ENCODE measurements at regions not wholly inside any gene's neighbourhood (a gene's known extent, or its start where the extent isn't known, plus 50 kb on each side); places are given as distances from the start of the nearest gene placed in this dataset.

DNA sequence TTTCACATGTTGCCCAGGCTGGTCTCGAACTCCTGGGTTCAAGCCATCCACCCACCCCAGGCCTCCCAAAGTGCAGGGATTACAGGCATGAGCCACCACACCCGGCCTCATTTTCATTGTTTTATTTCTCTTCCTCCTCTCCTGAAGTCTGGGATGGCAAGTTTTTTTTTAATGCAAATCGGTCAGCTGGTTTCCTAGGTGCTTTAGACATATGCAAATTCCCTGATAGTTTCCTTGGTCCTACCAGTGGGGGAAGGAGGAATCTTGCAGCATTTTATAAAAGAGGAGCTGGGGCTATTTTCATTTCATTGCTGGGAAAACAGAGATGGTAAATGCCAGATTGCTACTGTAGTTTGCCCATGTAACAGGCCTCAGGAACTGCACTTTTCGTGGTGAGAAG is 179.4 kb downstream of the ACTL7B start:
- no peak for DNase-seq (ENCODE audit: low read depth)

DNA sequence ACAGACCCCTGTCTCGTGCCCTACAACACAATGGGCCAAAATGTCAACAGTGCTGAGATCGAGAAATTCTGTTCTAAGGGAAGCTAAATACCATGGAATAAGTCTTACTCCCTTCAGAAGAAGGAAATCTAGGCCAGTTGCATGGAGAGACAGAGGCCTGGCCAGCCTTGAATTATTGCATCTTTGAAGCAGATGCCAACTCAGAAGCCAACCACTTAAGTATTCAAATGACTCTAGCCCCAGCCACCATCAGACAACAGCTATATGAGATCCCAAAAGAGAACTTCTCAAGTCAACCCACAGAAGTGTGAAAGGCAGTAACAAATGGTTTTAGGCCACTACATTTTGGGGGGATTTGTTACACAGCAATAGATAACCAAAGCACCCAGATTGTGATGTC is 180.1 kb downstream of the ACTL7B start:
- no peak for DNase-seq (ENCODE audit: low read depth)

DNA sequence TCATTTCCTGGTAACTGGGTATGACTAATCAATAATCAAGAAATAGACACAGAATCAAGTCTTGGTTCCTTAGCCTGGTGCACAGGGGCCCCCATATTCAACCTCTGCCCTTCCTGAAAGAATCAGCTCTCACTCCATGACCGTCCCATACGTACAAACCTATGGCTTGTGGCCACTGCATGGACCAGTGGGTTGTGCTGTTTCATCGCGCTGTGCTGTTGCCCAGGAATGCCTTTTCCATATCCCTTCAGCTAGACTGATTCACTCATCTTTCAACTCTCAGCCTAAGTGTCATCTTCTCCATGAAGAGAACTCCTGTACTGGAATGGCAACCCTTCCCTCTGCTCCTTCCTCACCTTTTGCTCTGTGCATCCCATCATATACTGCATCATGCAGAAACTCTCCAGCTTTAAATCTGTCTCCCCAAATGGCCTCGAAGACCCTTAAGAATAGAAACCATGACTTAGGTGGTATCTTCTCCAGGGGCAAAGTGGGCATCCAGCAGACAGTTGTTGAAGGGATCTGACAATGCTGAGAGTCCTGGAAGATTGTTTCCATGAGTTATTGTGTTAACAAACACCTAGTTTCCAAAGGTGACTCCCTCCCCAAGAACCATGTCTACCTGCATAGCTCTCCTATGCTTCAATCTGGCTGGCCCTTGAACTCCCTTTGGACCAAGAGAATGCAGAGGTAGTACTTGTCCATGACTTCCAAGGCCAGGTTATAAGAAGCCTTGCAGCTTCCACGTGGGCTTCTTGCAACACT is 180.8 kb downstream of the ACTL7B start:
- no peak for DNase-seq (ENCODE audit: low read depth)

DNA sequence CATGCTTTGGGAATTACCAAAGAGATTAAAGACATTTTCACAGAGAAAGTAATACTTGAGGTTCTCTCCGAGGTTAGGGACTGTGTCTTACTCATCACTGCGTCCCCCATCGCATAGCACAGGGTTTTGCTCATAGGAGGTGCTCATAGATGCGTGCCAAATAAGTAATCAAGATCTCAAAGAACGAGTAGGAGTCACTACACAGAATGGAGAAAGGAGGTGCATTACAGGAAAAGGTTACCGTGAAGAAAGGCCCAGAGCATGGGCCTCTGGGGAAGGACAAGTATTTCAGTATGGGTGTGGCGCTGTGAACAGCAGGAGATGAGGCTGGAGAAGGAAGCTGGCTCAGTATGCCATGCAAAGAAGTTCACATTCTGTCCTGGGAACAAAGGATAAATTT is 182.4 kb downstream of the ACTL7B start:
- DNase-seq (ENCODE audit: low read depth): peak; percentile 89

GRCh38 chr9:108672475-108673190 is 183.2 kb downstream of the ACTL7B start:
- no peak for DNase-seq (ENCODE audit: low read depth)

DNA sequence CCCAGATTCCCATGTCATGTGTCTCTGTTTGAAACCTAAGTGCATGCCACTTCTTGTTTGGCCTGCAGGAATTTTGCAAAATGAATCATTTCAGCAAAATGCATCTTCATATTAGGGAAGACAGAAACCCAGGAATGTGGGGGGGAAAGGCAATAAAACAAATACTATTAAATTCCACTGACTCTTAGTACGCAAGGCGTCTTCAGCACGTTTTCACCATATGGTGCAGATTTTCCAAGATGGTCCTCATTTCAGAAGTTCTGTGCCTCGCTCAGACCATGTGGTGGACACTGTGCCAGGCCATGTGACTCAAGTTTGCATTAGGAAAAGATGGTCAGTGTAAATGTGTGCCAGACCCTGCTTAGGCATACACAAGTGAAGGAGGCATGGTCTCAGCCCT is 184.0 kb downstream of the ACTL7B start:
- DNase-seq (ENCODE audit: low read depth): peak; percentile 97

- no peak for DNase-seq (ENCODE audit: low read depth)
Measured at GRCh38 chr9:108671176-108671575, 184.6 kb downstream of the ACTL7B start.

DNA sequence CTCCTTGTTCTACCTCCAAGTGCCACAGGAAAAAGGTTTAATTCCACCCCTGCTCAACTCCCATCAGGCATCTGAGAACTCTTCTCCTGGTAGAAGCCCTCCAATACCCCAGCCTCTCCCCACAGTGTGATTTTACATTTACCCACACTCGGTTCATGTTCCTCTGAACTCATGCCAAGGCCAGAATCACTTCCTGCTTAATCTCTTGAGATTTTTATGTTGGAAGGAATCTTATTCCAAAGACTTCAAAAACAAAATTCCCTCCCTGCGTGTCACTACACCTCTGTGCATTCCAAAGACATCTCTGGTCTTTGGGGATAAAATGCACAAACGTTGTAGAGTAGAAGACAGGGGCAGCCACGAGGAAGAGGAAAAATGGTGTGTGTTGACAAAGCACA is 186.8 kb downstream of the ACTL7B start:
- no peak for DNase-seq (ENCODE audit: low read depth)

DNA sequence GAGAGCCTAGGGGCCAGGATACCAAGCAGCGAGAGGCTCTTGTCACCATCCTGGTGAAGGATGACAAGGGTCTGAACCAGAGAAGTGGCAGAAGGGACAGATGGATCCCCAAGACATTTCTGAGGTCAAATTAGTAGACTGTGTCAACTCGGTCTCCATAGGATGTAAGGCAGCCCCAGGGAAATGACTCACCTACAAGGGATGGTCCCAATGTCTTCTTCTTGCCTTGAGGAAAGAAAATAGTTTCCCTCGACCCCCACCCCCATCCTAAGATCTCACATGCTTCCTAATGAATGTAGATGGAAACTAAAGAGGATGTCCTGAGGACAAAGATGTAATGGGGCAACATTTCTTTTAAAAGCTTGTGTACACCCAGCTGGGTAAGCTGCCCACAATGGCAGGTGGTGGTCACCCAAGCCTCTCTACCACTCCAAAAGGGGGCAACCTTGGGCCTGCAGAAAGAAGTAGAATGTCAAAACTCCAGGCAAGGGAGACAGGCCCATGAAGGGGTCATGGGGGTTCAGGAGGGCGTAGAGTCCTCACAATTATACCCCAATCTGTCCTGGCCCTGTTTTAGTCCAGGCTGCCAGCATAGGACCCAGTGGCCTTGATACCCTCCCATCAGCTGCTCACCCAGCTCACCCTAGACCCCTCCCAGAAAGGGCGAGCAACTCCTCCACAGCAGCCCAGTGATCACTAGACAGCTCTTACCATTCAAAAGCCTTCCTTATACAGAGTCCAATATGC is 187.4 kb downstream of the ACTL7B start:
- DNase-seq (ENCODE audit: low read depth): no peak

DNA sequence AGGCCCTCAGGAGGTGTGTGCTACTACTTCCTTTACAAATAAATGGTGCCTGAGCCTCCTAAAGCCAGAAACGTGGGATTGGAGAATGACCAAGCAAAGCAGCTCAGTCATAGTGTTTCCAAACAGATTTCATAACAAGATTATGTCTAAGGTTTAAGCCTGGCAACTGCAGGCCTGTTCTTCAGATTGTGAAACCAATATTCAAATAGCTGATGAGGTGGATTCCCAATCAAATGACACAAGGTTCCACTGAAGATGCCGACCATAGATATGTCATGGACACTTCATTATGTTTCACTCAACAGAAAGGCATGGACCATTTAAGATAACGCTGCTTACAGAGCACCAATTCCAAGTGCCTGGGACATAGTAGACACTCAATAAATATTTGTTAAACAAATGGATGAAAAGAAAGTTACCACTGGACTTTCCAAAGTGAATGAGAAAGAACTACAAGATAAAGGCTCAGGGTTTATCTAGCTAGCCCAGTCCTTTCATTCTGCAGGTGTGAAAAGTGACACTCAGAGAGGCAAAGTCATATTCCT is 189.5 kb downstream of the ACTL7B start:
- DNase-seq (ENCODE audit: low read depth): no peak

DNA sequence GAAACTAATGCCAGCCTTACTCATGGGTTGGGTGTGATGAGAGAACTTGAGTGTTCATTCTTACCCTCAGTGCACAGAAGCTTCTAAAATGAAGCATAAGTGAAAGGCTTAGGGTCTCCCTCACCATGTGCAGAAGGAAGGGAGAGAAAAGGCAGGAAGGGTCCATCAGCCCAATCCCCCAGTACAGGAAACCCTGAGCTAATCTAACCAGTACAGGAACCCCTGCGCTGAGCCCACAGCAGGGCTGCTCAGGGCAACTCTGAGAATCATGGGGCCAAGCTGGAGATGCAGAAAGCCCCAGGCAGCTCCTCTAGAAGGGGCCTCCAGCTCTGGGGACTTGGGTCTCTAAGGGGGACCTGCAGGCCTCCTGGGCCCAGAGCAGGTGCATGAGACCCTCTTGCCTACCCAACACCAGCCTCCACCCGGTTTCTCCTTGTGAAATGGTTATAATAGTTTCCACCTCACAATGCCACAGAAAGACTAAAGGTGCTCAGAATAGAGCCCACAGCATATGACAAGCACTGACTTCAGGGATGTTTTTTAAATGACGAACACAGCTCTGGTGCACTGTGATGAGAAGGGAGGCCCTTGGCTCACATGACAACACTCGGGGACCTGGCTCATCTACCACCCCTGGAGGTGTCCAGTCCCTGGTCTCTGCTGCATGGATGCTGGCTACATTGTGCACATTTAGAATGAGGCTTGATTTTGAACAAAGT is 190.1 kb downstream of the ACTL7B start:
- no peak for DNase-seq (ENCODE audit: low read depth)

DNA sequence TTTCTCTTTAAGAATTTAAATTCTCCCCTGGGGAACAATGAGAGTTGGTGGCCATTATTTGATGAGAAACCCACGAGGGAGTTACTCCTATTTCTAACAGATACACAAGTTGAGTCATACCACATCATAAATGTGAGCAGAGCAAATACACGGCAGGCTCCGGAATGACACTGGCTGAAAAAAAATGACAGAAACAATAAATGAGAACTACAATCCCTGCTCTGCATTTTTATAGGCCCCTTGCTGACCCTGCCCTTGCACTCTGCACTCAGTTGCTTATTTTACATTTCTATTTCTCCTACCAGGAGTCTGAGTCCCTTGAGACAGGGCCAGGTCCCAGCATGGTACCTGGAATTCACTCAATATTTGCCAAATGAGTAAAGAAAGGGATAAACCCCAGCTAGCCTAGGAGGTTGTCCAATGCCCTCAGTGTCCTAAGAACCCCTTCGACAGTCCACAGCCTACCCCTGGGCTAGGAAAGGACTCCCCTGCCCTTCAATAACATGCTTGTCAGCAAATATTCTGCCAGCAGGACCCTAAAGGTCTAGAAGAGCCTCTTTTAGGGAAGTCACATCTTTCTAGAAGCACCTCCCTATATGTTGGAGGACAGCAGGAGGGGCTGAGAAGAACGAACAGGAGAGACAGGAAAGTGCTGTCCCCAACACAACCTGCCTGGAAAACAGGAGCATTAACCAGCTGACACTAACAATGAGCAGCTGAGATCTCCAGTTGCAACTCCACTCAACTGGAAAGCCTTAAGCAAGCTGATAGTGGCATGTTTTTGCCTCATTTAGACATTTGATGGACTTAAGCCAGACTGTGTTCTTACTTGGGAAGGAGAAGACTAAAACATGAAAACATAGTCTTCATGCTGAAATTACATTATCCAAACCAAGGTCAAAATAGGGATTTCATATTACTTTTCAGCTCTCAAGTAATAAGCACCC is 191.2 kb downstream of the ACTL7B start:
- no peak for DNase-seq (ENCODE audit: low read depth)

DNA sequence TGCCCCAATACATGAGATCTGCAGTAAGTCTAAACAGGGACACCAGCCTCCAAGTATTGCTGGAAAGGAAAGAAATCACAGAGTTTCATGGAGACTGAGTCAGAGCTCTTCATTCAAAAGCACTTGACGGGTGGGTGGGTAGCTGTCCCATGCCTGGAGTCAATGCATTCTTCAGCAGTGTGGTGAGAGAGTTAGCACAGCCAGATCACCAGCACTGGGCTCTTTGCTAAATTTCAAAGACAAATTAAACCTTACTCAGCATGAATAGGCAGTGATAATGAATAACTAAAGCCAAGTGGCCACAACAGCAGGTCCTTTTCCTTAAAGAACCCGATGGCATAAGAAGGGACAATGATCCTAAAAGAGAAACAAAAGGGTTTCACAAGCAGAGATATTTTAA is 192.4 kb downstream of the ACTL7B start:
- no peak for DNase-seq (ENCODE audit: low read depth)

DNA sequence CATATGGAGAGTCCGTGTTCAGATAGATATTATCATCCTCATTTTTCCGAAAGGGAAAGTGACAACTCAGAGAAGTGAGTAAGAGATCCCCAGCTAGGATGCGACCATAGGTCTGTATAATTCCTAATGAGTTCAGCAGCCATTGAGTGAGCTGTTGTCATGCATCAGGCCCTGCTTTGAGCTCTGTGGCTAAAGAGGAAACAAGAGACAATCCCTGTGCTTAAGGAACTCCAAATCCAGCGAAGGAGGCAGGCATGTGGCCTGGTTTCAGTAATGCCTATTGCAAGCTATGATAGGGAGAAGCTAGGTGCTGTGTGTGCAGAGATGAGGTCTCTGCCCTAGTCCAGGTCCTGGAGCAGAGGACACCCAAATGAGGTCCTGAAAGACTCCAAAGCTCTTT is 192.8 kb downstream of the ACTL7B start:
- DNase-seq (ENCODE audit: low read depth): no peak

DNA sequence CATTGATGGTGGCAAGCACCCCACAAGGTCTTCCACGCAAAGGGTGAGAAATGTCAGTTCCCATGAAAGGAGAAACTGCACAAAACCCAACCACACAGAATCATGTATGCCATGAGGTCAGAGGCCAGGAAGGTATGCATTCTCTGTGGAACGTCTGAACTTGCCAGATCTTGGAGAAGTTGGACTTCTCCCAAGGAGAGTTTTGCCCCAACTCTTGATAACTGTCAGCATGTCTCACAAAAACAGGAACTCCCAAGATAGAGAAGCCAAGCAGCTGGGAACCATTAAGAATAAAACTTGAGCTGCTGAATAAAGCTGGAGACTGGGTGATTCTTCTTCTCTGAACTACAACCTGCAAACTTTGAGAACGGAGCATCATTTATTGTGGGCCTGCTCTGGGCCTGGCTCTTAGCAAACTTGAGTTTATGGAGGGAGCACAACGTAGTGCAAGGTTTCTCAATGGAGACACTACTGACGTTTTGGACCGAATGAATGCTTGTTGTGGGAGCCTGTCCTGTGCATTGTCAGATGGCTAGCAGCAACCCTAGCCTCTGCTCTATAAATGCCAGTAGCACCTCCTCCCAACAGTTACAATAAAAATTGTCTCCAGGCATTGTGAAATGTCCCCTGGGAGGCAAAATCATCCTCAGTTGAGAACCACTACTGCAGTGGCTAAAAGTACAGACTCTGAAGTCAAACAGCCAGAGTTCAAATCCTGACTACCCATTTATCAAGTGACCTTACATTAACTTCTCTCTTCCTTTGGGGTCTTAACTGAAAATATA is 193.5 kb downstream of the ACTL7B start:
- DNase-seq (ENCODE audit: low read depth): no peak

GRCh38 chr9:108656566-108656965 is 199.2 kb downstream of the ACTL7B start:
- DNase-seq (ENCODE audit: low read depth): no peak

- no peak for DNase-seq (ENCODE audit: low read depth)
Measured at GRCh38 chr9:108655818-108656217, 200.0 kb downstream of the ACTL7B start.

DNA sequence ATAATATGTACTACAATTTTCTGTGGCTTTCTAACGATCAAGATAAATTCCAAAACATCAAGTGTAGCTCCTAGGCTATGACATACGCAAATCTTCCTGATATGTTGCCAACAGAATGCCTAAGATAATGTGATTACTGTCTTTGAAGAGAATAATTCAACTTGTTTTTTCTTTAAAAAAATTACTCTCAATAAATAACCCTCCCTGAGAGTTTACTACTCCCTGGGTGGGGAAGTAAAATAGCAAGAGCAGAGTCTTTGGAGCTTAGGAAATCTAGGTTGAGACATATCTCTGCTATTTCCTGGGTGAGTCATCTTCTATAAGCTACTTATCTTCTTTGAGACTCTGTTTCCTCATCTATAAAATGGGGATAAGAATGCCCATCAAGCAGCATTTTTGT is 201.2 kb downstream of the ACTL7B start:
- no peak for DNase-seq (ENCODE audit: low read depth)

- no peak for DNase-seq (ENCODE audit: low read depth)
Measured at GRCh38 chr9:108652851-108653250, 202.9 kb downstream of the ACTL7B start.

- DNase-seq (ENCODE audit: low read depth): no peak
Measured at GRCh38 chr9:108650826-108651225, 205.0 kb downstream of the ACTL7B start.

Data from HS-5 (cell line).